B cell (primary cell): ENCODE measurements at regions not wholly inside any gene's neighbourhood (a gene's known extent, or its start where the extent isn't known, plus 50 kb on each side); places are given as distances from the start of the nearest gene placed in this dataset.

Experiments
- ATAC-seq: fragments of 200-7000 bp; cut with Tn5 transposase; one replicate; pipeline ENCODE4 v1.10.0; 2021; ENCODE audit warnings: low read depth, mild to moderate bottlenecking, moderate number of reproducible peaks, moderate library complexity
- CTCF ChIA-PET: fragments of 350-600 bp; sonication (Branson Sonifier 250); formaldehyde crosslinking; loops from one replicate; lab custom pipeline; 2021; ENCODE audit warnings: antibody characterized with exemption, inconsistent platforms; lab: Charles Lee
- POLR2A ChIA-PET: fragments of 350-600 bp; sonication (Branson Sonifier 250); formaldehyde crosslinking; loops from one replicate; lab custom pipeline; 2021; ENCODE audit warnings: antibody characterized with exemption; lab: Charles Lee
- DNase-seq: peaks from one replicate; pipeline ENCODE4 v3.0.0; 2013
- H2AFZ ChIP-seq: 2 replicates; pipeline ENCODE4 v1.6.1; 2012; ENCODE audit warnings: mild to moderate bottlenecking, low read depth, low read length; ENCODE audit not compliant: insufficient read depth, poor library complexity, severe bottlenecking
- H3K27ac ChIP-seq, 2 donors: 1 replicate in 1 of 2; 2 replicates in 1 of 2; pipeline ENCODE4 v1.5.1; 2012 to 2013; ENCODE audit warnings: low read length in 2 of 2, mild to moderate bottlenecking in 2 of 2, moderate library complexity in 1 of 2
- H3K27me3 ChIP-seq, 4 experiments: fragments of 200-600 bp in 1 of 4; sonication (generic) in 1 of 4; replicated peaks in 1 of 4; 1 replicate in 2 of 4; 2 replicates in 2 of 4; pipeline versions ENCODE4 v1.6.1 to v1.7.0; 2013 to 2016; ENCODE audit warnings: low read length in 3 of 4, mild to moderate bottlenecking in 2 of 4, mixed read lengths in 1 of 4, moderate library complexity in 1 of 4; ENCODE audit not compliant: insufficient read depth in 4 of 4, control insufficient read depth in 3 of 4; ENCODE audit errors: control extremely low read depth in 1 of 4
- H3K36me3 ChIP-seq, 2 experiments: replicated peaks in 1 of 2; 1 replicate in 1 of 2; 2 replicates in 1 of 2; pipeline versions ENCODE4 v1.6.1 to v1.7.1; 2013; ENCODE audit warnings: low read length in 1 of 2; ENCODE audit not compliant: insufficient read depth in 2 of 2, control insufficient read depth in 1 of 2; ENCODE audit errors: control extremely low read depth in 1 of 2, extremely low read depth in 1 of 2
- H3K4me1 ChIP-seq, 2 donors: fragments of 200-600 bp in 1 of 2; sonication (generic) in 1 of 2; 1 replicate in 1 of 2; 2 replicates in 1 of 2; pipeline versions ENCODE4 v1.5.1 to v1.6.1; 2013 to 2017; ENCODE audit warnings: low read length in 2 of 2; ENCODE audit not compliant: control insufficient read depth in 2 of 2, insufficient read depth in 2 of 2
- H3K4me2 ChIP-seq: replicated peaks from 2 replicates; pipeline ENCODE3; 2012; ENCODE audit warnings: mild to moderate bottlenecking, low read depth, low read length; ENCODE audit not compliant: poor library complexity, severe bottlenecking
- H3K4me3 ChIP-seq, 5 experiments: fragments of 200-600 bp in 1 of 5; sonication (generic) in 1 of 5; 1 replicate in 3 of 5; 2 replicates in 2 of 5; pipeline versions ENCODE4 v1.5.1 to v1.7.0; 2011 to 2016; ENCODE audit warnings: low read length in 4 of 5, mild to moderate bottlenecking in 4 of 5, low read depth in 2 of 5, control low read depth in 1 of 5, moderate library complexity in 1 of 5; ENCODE audit not compliant: insufficient read depth in 1 of 5; ENCODE audit errors: control extremely low read depth in 1 of 5, extremely low read depth in 1 of 5
- H3K79me2 ChIP-seq: fragments of 200-600 bp; sonication (generic); one replicate; pipeline ENCODE4 v1.6.0; 2016; ENCODE audit warnings: low read length; ENCODE audit not compliant: control insufficient read depth, insufficient read depth
- H3K9ac ChIP-seq: fragments of 200-600 bp; sonication (generic); 2 replicates; pipeline ENCODE4 v1.6.1; 2017; ENCODE audit warnings: mild to moderate bottlenecking, low read length, moderate library complexity
- H3K9me3 ChIP-seq, 3 donors: one replicate each; pipeline versions ENCODE4 v1.6.1 to v1.7.1; 2013; ENCODE audit warnings: low read length in 2 of 3; ENCODE audit not compliant: control insufficient read depth in 2 of 3, insufficient read depth in 1 of 3; ENCODE audit errors: control extremely low read depth in 1 of 3
- H4K20me1 ChIP-seq: 2 replicates; pipeline ENCODE4 v1.6.0; 2012; ENCODE audit warnings: mild to moderate bottlenecking, low read length; ENCODE audit not compliant: insufficient read depth, control insufficient read depth, poor library complexity, severe bottlenecking
- H3K27ac Mint-ChIP-seq: one replicate; pipeline ENCODE4 v1.8.0; 2021; ENCODE audit warnings: mixed read lengths
- H3K27me3 Mint-ChIP-seq: one replicate; pipeline ENCODE4 v1.8.0; 2021; ENCODE audit warnings: mixed read lengths
- H3K4me1 Mint-ChIP-seq: one replicate; pipeline ENCODE4 v1.8.0; 2021; ENCODE audit warnings: mixed read lengths
- H3K4me3 Mint-ChIP-seq: one replicate; pipeline ENCODE4 v1.8.0; 2021; ENCODE audit warnings: mixed read lengths
- H3K9me3 Mint-ChIP-seq: one replicate; pipeline ENCODE4 v1.8.0; 2022; ENCODE audit warnings: mixed read lengths; ENCODE audit not compliant: insufficient read depth
- EZH2 ChIP-seq: IDR thresholded peaks from 2 replicates; pipeline ENCODE4 v1.6.1; 2012; ENCODE audit warnings: borderline replicate concordance, low read depth, mild to moderate bottlenecking, moderate library complexity, low read length; ENCODE audit not compliant: insufficient read depth, poor library complexity, severe bottlenecking
- WGBS: methylation state at CpG from one replicate; pipeline ENCODE4 v1.1.5; 2013; ENCODE audit warnings: missing lambda C conversion rate; ENCODE audit not compliant: insufficient coverage; 5-methylcytosine and 5-hydroxymethylcytosine counted together
- intact Hi-C: fragments of 100-400 bp; cut with micrococcal nuclease; formaldehyde crosslinking; loops from one replicate; pipeline ENCODE4 v1.10.0; 2022
- TF ChIP-seq, protein P1 (sequence below): fragments of 200-600 bp; IDR thresholded peaks from one replicate; pipeline ENCODE4 v1.8.0; 2022; ENCODE audit warnings: antibody characterized with exemption, mild to moderate bottlenecking

DNA sequence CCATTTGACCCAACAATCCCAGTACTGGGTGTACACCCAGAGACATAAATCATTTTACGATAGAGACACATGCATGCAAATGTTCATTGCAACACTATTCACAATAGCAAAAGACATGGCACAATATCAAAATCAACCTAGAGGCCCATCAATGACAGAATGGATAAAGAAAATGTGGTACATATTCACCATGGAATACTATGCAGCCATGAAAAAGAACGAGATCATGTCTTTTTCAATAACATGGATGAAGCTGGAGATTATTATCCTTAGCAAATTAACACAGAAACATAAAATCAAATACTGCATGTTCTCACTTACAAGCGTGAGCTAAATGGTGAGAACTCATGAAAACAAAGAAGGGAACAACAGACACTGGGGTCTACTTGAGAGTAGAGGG is 249.1 kb downstream of the RASSF9 start:
- TF ChIP-seq, protein P1, sequence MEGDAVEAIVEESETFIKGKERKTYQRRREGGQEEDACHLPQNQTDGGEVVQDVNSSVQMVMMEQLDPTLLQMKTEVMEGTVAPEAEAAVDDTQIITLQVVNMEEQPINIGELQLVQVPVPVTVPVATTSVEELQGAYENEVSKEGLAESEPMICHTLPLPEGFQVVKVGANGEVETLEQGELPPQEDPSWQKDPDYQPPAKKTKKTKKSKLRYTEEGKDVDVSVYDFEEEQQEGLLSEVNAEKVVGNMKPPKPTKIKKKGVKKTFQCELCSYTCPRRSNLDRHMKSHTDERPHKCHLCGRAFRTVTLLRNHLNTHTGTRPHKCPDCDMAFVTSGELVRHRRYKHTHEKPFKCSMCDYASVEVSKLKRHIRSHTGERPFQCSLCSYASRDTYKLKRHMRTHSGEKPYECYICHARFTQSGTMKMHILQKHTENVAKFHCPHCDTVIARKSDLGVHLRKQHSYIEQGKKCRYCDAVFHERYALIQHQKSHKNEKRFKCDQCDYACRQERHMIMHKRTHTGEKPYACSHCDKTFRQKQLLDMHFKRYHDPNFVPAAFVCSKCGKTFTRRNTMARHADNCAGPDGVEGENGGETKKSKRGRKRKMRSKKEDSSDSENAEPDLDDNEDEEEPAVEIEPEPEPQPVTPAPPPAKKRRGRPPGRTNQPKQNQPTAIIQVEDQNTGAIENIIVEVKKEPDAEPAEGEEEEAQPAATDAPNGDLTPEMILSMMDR = no peak
- no peak for TF ChIP-seq EZH2
- Histone ChIP-seq H3K9me3 (no peaks in the 10 kb centered on the region), H3K79me2 (no peaks in the 10 kb centered on the region), H2AFZ (no peak overlapping the region), H3K36me3 (no peaks in the 10 kb centered on the region), H3K4me1 (no peaks in the 10 kb centered on the region), H3K4me2 (no peak overlapping the region), H4K20me1 (no peaks in the 10 kb centered on the region), H3K9ac (no peak overlapping the region), H3K27ac (no peak overlapping the region), H3K27me3 (no peaks in the 10 kb centered on the region), H3K4me3 (no peak overlapping the region)
- no peaks in the 10 kb centered on the region for H3K9me3 Mint-ChIP-seq
- POLR2A ChIA-PET = no interaction called here
- no peak overlapping the region for H3K4me3 Mint-ChIP-seq
- H3K27ac Mint-ChIP-seq = no peak overlapping the region
- DNase-seq = no peak
- no peaks in the 10 kb centered on the region for H3K4me1 Mint-ChIP-seq
- intact Hi-C loops = no loop called here
- 100% methylated on average over 1 of the region's 3 CpGs for WGBS
- H3K27me3 Mint-ChIP-seq = no peaks in the 10 kb centered on the region
- no peak for ATAC-seq
- CTCF ChIA-PET = no interaction called here

DNA sequence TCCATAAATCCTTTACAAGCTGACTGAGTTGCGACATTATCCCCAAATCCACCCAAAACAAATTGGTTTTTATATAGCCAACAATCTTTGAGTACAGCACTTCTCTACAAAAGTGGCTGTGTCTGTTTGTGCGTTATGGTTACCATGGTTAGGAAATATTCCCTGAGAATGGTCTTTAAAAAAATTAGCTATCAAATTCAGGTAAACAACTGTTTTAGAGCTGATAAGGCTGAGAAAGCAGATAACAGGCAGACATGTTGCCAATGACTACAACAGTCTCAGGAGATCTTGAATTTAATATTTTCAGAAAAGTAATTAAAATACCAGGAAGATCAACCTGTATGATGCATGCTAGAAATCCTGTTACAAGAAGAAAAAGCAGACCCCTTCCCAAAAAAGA is 248.0 kb downstream of the RASSF9 start:
- WGBS = no CpG with 5 or more reads among the region's 2 CpGs
- H3K27me3 Mint-ChIP-seq = no peaks in the 10 kb centered on the region

More for the DNA sequence above, 248.0 kb downstream of the RASSF9 start:
- H3K4me2 ChIP-seq = no peak overlapping the region
- CTCF ChIA-PET = no interaction called here
- no peak overlapping the region for H3K9ac ChIP-seq
- POLR2A ChIA-PET = no interaction called here
- Mint-ChIP-seq H3K4me3 (no peak overlapping the region), H3K27ac (no peak overlapping the region), H3K4me1 (no peaks in the 10 kb centered on the region), H3K9me3 (no peaks in the 10 kb centered on the region)
- intact Hi-C loops = no loop called here
- H3K4me1 ChIP-seq = no peaks in the 10 kb centered on the region
- ATAC-seq (no peak), DNase-seq (no peak)
- no peaks in the 10 kb centered on the region for H3K9me3 ChIP-seq
- no peak overlapping the region for H3K4me3 ChIP-seq
- H2AFZ ChIP-seq = no peak overlapping the region
- H4K20me1 ChIP-seq = no peaks in the 10 kb centered on the region
- H3K27me3 ChIP-seq = no peaks in the 10 kb centered on the region
- no peak overlapping the region for H3K27ac ChIP-seq
- TF ChIP-seq, protein P1 = no peak
- TF ChIP-seq EZH2 = no peak
- H3K79me2 ChIP-seq = no peaks in the 10 kb centered on the region
- no peaks in the 10 kb centered on the region for H3K36me3 ChIP-seq
